ENCODE measurements at regions not wholly inside any gene's neighbourhood (a gene's known extent, or its start where the extent isn't known, plus 50 kb on each side); places are given as distances from the start of the nearest gene placed in this dataset.
A peak's percentile ranks its signal among the peaks of the same experiment; 100 is the strongest.
"Not testable (repeated sequence)": the region's sequence is repeated elsewhere in the genome, so short reads cannot be mapped to it uniquely, and the experiment has no call there.

DNA sequence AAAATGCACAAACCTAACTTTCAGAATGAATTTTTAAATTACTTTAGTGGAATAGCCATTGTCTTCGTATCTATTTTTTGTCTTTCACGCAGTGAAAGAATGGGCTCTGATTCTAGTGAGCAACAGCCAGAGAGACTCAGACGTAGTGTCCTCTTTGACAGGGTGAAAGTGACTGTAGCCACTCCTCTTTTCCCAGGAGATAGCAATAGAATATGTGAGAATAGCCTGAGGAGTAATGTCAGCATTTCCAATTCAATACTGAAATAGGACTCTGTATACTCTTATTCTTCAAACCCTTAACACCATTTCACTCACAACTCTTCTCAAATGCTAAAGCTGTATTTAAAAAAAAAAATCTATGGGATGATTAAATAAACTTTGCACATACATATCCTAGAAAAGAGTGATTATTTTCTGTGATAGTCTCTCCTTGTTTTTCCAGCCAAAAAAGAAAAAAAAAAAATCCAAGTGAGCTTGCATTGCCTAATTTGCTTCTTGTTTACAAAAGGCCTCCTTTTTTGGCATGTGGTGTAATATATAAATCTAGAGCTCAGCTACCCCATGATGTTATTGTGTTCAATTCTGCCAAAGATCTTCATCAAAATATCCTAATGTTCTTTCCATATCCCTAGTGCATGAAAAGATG lies 626.1 kb upstream of the SLITRK6 start:
- no peak for DNase-seq (ENCODE audit: low spot score)

DNA sequence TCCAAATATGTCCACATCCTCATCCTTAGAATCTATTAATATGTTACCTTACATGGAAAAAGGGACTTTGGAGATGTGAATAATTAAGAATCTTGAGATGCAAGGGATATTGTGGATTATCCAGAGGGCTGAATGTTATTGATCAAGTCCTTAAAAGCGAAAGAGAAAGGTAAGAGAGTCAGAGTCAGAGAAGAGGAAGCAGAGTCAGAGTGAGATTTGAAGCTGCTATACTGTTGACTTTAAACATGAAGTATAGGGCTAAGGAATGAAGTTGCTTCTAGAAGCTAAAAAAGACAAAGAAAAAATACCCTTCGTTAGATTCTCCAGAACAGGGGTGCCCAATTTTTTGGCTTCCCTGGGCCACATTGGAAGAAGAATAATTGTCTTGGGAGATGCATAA lies 627.2 kb upstream of the SLITRK6 start:
- DNase-seq (ENCODE audit: low spot score), result no peak

DNA sequence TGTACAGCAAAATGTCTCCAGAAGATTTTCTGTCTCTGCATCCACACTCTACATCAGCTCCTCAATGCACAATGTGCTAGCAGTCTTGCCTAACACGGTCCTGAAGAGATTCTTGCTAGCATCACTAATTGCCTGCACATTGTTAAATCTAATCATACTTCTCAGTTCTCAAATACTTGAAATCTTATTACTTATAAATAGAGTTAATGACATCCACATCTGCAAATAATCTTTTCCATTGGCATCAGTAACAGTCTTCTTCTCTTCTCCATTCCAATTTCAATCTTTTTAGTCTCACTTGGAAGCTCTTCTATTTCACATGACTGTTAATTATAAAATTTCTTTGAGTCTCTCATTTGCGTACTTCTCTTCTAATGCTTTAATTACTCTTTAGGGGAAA lies 630.5 kb upstream of the SLITRK6 start:
- DNase-seq (ENCODE audit: low spot score), result no peak

DNA sequence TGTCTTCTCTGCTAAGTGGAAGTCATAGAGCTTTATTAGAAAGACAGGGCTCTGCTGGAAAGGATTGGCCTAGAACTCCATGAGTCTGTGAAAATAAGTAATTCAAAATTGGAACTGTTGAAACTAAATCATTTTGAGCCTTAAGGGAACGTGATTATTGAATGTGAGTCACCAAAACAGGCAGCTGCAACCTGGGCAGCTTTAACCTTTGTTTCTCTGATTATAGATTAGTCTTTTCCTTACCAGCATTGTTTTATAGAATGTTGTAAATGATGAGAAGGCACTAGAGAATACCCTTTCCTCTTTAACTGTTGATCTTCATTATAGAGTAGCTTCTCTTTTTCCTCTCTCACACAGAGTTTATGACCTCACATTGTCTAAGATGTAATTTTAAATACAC lies 638.8 kb upstream of the SLITRK6 start:
- no peak for DNase-seq (ENCODE audit: low spot score)

DNA sequence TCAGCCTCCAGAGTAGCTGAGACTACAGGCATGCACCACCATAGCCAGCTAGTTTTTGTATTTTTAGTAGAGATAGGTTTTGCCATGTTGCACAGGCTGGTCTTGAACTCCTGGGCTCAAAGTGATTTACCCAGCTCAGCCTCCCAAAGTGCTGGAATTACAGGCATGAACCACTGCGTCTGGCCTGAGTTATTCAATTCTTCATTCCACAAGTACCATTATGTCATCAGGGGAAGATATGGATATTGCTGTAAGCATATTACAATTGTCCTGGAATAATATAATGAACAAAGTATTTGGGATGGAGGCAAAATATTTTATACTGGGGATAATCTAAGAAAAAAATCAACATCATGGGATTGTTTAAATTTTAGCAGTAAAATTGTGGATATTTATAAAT lies 646.0 kb upstream of the SLITRK6 start:
- no peak for DNase-seq (ENCODE audit: low spot score)

DNA sequence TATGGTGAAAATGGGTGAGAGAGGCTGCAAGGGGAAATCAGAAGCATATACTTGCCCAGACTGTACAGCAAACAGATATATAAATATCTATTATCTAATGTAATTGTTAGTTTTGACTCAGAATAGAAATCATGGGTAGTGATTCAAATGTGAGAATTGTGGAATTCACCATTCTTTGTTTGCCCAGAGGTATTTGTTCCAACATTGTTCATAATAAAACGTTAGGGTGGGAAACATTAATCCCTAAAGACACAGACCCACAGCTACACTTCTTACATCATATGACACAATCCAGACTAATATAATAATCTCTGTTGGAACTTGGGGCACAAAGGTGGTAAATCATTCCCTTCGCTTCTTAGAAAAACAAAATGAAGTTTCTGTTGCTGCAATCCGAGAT lies 646.5 kb upstream of the SLITRK6 start:
- DNase-seq (ENCODE audit: low spot score), result no peak

DNA sequence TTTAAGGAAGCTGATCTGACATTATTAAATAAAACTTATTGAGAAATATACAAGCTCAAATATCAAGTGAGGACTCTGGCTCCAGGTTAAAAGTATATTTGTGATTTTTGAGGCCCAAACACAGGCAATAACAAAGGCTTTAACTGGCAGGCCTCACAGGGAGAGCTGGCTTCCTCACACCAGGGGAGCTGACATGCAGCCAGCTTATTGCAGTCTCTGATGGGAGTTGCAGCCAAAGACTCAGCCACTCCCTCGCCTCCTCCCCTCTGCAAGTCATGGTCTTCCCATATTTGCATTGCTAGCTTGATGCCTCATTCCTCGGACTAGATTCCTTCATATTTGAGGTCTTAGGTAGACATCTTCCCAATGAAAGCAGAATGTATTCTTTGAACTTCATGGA lies 647.1 kb upstream of the SLITRK6 start:
- peak; percentile 9 for DNase-seq (ENCODE audit: low spot score)

DNA sequence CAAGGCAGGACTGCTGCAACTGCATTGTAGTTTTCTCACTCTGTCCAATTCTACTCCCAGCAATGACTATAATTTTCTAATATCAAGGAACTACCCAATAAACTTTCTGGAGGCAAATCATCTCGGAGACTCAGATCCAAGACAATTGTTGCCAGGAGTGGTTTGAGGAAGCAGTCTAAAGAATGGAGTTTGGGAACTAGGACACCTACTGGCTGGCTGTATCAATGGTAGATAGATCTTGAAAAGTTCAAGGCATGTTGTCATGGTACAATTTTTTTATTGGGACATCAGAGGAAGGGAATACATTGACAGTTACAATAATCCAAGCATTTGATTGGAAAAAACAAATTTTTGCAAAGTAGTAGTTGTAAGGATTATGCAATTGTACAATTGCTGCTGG lies 648.3 kb upstream of the SLITRK6 start:
- no peak for DNase-seq (ENCODE audit: low spot score)

DNA sequence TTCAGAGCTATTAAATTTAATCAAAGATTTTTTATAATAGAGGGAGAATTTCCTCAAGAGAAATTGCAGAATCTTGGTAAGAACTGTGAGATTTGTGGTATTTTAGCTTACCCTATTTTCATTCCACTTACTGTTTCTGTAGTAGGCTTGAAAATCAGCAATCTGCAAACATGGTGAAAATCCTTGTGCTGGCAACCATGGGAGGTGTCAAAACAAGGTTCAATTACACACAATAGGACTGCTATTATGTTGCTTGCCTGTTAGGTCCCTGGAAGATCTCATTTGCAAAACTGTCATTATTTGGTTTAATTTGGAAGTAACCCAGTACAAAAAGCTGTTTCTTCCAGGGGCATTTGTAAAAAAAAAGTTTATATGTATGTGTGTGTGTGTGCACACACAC lies 662.8 kb upstream of the SLITRK6 start:
- no peak for DNase-seq (ENCODE audit: low spot score)

DNA sequence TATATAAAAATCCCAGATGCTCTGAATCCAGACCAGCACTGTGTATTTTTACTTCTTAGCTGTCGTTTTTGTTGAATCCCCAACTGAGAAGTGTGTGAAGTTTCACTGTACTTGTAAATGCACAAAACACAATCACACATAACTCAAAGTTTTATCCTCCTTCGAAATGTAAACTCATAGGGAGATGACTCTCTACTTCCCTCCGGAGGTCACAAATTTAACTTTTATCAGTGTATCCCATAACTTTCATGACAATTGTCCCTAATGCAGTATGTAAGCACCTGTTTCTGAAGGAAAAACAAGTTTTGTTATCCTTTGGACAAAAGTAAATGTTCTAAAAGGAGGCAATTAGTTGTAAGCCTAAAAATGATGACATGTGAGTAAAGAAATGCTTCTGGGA lies 665.0 kb upstream of the SLITRK6 start:
- DNase-seq (ENCODE audit: low spot score), result no peak

DNA sequence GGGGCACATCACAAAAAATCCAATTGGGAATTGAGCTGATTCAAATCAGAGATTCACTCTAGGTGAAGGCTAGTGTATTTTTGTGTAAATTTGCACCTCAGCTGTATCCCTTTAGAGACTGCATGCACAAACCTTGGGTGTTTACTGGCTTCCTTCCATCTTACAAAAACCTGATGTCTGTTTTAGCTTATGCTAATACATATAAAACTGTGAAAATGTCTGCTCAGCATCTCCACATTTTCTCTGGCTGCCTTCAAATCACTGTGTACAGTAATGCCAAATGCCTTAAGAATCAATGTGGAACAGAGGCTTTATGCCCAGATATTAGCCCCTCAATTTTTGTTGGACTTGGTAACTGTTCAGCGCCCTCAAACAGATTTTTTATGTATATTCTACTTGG lies 675.8 kb upstream of the SLITRK6 start:
- no peak for DNase-seq (ENCODE audit: low spot score)

DNA sequence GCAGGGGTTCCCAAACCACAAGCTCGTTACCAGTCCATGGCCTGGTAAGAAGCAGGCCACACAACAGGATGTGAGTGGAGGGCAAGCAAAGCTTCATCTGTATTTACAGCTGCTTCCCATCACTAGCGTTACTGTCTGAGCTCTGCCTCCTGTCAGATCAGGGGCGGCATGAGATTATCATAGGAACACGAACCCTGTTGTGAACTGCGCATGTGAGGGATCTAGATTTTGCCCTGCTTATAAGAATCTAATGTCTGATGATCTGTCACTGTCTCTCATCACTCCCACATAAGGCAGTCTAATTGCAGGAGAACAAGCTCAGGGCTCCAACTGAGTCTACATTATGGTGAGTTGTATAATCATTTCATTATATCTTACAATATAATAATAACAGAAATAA lies 677.4 kb upstream of the SLITRK6 start:
- no peak for DNase-seq (ENCODE audit: low spot score)

DNA sequence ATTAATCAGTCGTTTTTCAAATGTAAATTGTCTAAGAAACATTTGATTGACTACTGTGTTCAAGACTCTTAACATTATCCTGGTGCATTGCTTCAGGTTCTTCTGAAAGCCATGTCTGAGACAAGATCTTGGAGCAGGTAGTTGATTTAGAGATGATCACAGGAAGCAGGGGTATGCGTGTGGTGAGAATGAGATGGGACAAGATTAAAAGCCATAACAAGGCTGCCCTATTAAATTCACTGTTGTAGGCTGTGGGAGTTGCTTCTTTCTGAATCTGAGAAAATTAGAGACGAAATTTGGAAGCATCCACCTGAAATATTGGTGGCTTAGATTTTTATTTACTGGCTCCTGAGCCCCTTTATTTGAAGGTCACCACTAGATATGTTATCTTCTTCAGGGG lies 687.4 kb upstream of the SLITRK6 start:
- no peak for DNase-seq (ENCODE audit: low spot score)

DNA sequence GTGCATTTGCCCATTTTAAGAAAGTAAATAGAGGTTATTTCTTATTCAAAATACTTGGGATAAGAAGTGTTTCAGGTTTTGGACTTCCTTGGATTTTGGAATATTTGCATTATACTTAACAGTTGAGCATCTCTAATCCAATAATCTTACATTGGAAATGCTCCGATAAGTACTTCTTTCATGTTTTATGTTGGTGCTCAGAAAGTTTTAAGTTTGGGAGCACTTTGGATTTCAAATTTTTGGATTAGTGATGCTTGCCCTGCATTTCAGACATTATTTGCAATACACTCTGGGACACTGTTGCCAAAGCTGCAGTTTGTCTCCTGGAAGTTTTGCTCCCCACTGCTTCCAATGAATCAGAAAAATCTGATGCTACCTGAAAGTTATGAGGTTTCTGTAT lies 691.9 kb upstream of the SLITRK6 start:
- no peak for DNase-seq (ENCODE audit: low spot score)

DNA sequence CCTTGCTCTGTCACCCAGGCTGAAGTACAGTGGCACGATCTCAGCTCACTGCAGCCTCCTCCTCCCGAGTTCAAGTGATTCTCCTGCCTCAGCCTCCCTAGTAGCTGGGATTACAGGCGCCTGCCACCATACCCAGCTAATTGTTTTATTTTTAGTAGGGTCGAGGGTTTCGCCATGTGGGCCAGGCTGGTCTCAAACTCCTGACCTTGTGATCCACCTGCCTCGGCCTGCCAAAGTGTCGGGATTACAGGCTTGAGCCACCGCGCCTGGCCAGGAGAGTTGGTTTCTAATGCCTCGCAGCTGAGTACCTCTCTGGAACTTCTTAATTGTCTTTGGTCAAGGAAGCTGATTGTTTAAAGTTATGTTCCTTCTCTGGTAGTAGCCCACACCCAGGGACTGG lies 702.7 kb upstream of the SLITRK6 start:
- DNase-seq (ENCODE audit: low spot score), result not testable (repeated sequence)

DNA sequence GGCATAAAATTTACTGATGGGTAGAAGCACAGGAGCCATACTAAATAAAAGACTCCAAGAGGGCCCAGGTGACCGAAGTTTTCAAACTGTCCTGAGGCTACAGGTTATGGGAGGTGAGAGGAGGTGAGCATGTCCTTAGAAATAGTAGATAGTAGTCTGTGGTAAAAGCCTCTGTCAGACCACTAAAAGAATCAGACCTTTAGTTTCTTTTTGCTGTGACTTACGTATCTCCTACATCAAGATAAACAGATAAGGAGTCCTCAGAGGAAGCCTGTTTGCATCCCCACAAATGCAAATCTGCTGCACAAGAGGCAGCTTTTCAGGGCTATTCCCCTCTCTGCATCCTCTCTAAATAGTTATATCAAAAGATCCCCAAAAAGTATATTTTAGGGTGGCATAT lies 711.6 kb upstream of the SLITRK6 start:
- DNase-seq (ENCODE audit: low spot score), result no peak

DNA sequence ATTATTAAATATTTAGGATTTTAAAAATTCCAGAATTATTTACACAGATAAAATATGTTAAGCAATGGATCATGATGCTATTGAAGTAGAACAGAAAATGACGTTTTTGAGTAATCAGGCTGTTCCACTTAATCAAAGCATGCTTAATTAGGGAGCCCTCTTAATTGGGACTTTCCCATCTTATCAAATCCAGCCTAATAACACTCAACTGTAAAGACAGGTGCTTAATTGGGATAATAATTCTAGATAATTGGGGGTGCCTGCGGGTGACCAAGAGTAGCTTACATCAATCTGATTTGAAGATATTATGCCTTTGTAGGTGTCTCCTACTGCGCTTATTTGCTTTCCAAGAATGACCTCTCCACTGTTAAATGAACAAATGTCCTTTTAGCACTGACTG lies 742.2 kb upstream of the SLITRK6 start:
- DNase-seq (ENCODE audit: low spot score), result no peak

DNA sequence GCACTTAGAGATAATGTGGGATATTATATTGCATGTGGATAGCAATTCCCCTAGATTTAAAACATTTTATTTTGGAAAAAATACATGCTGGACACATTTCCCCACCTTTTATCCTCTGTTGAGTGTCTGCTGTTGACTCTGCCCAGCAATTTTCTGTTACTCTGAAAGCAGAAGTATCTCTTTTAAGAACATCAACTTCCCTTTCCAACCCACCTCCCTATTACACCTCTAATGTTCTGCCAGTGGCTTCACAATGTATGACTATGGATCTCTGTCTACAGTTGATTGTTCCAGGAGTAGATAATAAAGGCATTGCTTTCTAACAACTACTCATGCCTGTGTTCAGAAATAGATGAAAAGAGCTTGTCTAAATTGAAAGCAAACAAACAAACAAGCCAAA lies 754.8 kb upstream of the SLITRK6 start:
- no peak for DNase-seq (ENCODE audit: low spot score)

DNA sequence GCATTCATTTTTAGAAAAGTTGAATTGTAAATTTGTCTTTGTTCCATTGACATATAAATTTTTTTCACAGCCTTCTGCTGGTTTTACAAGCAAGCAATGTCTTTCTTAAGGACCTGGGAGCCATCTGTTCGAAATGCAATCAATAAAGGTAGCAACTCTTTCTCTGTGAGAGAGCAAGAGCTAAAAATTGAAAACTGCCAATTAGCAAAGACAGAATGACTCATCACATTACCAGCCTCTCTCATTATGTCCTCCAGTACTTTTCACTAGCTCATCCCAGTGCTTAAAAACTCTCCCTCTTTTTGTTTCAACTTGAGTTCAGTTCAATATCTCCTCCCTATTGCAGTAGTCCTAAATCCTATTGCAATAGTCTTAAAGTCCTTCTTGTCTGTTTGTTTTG lies 760.7 kb upstream of the SLITRK6 start:
- no peak for DNase-seq (ENCODE audit: low spot score)

DNA sequence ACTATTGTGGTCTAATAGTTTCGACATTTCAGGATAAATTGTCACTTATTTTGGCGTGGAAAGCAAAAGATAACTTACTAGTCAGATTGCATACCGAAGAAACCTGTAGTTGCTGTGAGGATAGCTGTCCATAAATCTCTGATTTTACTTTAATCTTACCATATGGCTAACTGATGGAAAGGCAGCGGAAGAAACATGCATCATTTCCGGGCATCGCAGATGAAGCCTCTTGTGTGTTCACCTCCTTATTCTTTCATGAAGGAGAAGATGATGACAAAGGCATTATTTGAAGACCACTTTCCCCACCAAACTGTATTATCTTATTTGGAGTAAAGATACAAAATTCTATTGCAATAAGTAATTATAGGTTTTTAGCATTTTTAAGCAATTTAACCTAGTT lies 763.6 kb upstream of the SLITRK6 start:
- no peak for DNase-seq (ENCODE audit: low spot score)

DNA sequence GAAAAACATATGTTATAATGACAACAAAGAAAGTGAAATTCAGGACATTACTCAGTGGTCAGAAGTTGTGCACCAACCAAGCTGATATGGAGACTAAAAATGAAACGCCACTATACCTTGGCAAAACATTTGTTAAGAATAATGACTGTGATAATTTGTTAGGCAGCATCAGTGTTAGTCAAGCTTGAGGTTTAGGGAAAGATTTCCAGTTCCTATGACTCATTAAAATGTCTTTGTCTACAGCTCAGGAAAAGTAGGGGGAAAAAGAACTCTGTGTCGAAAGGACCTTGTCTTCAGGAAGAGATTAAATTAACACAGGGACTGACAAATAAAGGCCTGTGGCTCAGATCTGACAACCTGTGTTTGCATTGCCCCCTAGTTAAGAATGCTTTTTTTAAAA lies 764.1 kb upstream of the SLITRK6 start:
- peak; percentile 5 for DNase-seq (ENCODE audit: low spot score)

DNA sequence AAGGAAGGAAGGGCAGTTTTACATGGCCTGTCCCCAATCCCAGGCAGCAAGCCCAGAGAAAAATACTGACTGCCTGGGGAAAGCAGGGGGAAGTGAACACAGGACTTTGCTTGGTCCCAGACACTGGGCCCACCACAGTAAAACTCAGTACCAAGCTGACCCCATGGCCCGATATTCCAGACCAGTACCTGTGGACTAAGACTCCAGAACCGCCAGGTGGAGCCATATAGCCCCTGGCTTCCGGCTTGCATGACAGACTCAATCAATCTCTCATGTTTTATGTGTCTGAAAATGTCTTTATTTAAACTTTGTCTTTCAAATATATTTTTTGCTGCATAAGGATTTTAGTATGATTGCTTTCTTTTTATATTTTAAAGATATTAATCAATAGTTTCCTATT lies 767.9 kb upstream of the SLITRK6 start:
- DNase-seq (ENCODE audit: low spot score), result no peak

DNA sequence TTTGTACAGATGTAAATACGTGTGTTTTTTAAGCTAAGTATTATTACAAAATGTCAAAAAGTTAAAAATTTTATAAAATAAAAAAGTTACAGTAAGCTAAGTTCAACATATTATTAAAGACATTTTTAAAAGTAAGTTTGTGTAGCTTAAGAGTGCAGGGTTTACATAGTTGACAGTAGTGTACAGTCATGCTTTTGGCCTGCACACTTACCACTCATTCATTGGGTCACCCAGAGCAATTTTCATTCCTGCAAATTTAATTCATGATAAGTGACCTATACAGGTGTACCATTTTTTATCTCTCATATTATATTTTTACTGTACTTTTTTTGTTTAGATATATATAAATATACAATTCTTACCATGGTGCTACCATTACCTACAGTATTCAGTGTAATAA lies 769.9 kb upstream of the SLITRK6 start:
- DNase-seq (ENCODE audit: low spot score), result no peak

DNA sequence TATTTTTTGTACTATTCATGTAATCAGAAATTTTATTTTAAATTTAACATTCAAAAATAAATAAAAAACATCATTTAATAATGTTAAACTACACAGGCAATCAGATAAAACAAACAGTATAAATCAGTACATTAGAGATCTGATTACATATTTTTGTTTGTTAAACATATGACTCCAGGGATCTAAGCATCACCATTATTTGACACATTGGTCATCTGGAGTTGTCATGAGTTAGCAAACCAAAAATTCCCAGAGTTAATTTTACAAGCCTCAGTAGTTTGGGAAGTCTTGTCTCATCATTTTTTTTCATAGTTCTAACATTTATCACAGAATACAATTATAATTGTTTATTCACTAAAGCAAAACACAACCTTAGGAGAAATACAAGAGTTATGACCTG lies 770.8 kb upstream of the SLITRK6 start:
- no peak for DNase-seq (ENCODE audit: low spot score)

DNA sequence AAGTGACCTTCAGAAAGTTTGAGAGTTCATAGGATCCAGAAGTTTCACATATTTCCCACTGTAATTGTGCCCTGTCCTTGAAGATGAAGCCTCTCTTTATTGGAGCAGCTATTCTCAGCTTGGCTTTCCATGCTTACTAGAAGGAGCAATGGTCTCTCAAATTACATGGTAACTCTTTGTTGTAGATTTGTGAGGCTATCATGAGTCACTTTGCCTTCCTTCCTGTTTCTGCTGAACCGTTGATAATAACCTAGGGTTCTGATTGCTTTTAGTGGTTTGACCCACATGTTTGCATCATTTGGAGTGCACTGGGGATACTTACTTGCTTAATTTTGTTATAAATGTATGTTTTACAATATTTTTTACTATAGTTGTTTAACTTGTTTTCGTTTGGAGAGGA lies 772.9 kb upstream of the SLITRK6 start:
- no peak for DNase-seq (ENCODE audit: low spot score)
